GM19099 (cell line): ENCODE measurements at regions not wholly inside any gene's neighbourhood (a gene's known extent, or its start where the extent isn't known, plus 50 kb on each side); places are given as distances from the start of the nearest gene placed in this dataset.

Experiments
- POLR2A ChIP-seq: IDR thresholded peaks from 3 replicates; pipeline ENCODE4 v1.6.1; 2011; ENCODE audit warnings: low read depth; ENCODE audit not compliant: insufficient read length; ENCODE audit errors: extremely low read depth

DNA sequence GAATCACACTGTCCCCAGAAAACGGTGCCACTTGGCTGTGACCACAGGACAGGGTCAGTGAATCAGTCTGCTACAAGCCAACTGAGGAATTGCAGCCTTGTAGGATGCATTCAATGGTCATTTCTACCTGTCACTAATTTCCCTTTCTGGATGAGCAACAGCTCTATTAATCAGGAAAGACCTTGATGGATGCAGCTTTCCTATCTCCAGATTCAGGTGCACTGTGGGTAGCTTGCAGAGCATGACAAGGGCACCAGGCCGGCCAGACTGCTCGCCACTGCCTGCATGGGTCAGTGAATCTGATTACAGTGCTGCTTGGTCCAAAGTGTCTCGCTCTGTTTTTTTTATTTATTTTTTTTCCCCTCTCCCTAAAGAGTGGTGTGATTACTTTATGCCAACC is 506.8 kb upstream of the AUTS2 start:
- no peak for TF ChIP-seq POLR2A

GRCh38 chr7:69095127-69095526 is 503.1 kb upstream of the AUTS2 start:
- TF ChIP-seq POLR2A, result no peak

GRCh38 chr7:69095649-69096048 is 502.6 kb upstream of the AUTS2 start:
- TF ChIP-seq POLR2A, result no peak

DNA sequence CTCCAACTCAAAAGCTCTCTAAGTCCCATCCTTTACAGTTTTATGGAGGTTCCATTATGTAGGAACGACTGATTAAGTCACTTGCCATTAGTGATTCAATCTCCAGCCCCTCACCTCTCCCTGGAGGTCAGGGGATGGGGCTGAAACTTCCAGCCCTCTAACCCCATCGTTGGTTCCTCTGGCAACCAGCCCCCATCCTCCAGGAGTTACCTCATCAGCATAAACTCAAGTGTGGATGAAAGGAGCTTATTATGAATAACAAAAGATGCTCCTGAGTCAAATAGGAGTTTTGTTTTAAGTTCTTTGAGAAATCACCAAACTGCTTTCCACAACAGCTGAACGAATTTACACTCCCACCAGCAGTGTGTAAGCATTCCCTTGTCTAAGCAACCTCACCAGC is 494.3 kb upstream of the AUTS2 start:
- TF ChIP-seq POLR2A, result no peak

GRCh38 chr7:69105092-69105491 is 493.2 kb upstream of the AUTS2 start:
- TF ChIP-seq POLR2A, result no peak

GRCh38 chr7:69105981-69106380 is 492.3 kb upstream of the AUTS2 start:
- TF ChIP-seq POLR2A, result no peak

- TF ChIP-seq POLR2A, result no peak
Measured at GRCh38 chr7:69108097-69108496, 490.2 kb upstream of the AUTS2 start.

DNA sequence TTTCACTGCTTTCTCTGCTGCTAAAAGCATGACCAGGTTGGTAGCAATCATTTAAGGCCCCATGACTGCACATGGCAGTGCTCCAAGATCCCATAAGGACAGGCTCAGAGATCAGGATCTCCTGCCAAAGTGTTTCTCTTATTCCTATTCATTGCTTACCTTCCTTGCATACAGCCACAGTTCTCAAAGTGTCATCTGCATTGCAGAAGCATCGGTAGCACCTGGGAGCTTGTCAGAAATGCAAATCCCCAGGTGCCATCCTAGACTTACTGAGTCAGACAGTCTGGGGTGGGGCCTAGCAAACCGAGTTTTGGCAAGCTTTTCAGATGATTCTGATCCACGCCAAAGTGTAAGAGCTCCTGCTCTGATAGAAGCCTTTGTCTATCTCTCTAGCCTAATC is 489.0 kb upstream of the AUTS2 start:
- no peak for TF ChIP-seq POLR2A

- TF ChIP-seq POLR2A, result no peak
Measured at GRCh38 chr7:69109879-69110278, 488.4 kb upstream of the AUTS2 start.

DNA sequence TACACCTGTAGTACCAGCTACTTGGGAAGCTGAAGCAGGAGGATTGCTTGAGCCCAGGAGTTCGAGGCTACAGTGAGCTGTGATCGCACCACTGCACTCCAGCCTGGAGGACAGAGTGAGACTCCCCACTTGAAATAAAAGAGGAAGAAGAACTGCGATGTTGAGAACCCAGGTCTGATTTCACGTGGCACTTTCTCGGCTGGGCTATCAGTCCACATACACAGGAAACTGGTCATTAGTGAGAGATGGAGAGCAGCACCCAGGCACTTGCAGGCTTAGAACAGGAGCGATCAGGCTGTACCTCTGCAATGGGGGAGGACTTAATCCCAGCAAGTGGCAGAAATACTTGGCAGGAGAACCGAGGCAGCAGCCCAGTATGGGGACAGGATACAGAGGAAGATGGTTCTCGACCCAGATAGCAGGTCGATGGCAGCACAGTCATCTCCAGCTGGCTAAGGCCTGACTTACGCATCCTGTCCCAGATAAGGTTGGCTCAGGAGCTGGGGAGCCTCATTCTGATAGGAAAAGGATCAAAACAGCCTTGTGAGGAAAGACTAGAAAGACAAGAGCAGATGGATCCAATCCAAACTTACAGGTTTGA is 487.7 kb upstream of the AUTS2 start:
- TF ChIP-seq POLR2A, result no peak

- TF ChIP-seq POLR2A, result no peak
Measured at GRCh38 chr7:69114374-69114773, 483.9 kb upstream of the AUTS2 start.

- no peak for TF ChIP-seq POLR2A
Measured at GRCh38 chr7:69115788-69116187, 482.5 kb upstream of the AUTS2 start.

GRCh38 chr7:69122953-69123352 is 475.3 kb upstream of the AUTS2 start:
- TF ChIP-seq POLR2A, result no peak

GRCh38 chr7:69126896-69127479 is 471.3 kb upstream of the AUTS2 start:
- no peak for TF ChIP-seq POLR2A

GRCh38 chr7:69129524-69129923 is 468.8 kb upstream of the AUTS2 start:
- no peak for TF ChIP-seq POLR2A

DNA sequence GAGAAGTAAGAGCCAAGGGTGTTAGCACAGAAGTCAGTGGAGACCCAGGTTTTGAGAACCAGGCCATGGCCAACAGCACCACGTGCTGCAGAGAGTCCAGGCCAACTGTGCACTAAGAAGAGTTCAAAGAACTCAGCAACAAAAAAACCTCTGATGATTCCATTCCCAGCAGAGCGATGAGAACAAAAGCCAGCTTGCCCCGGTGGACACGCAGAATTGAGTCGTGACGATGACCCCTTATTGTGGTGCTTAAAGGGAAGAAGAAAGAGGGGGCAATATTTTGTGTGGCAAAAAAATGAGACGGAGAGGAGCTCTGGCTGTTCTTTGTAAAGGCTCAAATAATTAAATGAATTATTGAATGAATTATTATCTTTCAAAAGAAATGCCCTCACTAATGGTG is 468.3 kb upstream of the AUTS2 start:
- no peak for TF ChIP-seq POLR2A

DNA sequence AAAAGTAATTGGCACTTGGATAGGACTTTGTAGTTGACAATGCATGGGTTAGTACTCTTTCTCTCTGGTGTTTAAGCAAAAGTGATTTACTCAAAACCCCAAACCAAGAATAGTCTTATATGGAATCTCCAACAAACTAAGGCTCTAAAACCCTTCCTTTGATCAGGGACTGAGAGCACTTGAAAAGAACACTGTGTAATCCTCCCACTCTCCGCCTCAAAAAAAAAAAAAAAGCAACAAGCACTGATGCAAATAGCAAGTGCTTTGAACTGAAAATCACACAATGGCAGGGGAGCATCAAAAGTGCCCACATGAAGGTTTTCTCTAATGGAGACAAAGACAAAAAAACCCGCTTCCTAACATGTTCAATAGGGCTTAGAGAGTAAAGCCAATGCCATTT is 467.9 kb upstream of the AUTS2 start:
- TF ChIP-seq POLR2A, result no peak
